ENCODE measurements at regions not wholly inside any gene's neighbourhood (a gene's known extent, or its start where the extent isn't known, plus 50 kb on each side); places are given as distances from the start of the nearest gene placed in this dataset.

- TF ChIP-seq CTCF (IDR thresholded peaks at IDR 0.05; ENCODE audit: low read depth, low read length, poor library complexity, severe bottlenecking), result no peak
- no peak for TF ChIP-seq EZH2phosphoT487 (IDR thresholded peaks at IDR 0.05; ENCODE audit: borderline replicate concordance, low read length)
These were observed 209.0 kb upstream of the RSPO3 start for GRCh38 chr6:126909493-126909892.
